SKM-1 treated with dmso at 0.1 percent for 144 hours (cell line): ENCODE measurements at regions not wholly inside any gene's neighbourhood (a gene's known extent, or its start where the extent isn't known, plus 50 kb on each side); places are given as distances from the start of the nearest gene placed in this dataset.
"Not testable (repeated sequence)": the region's sequence is repeated elsewhere in the genome, so short reads cannot be mapped to it uniquely, and the experiment has no call there.

Experiments
- DNase-seq: peaks from one replicate; lab custom pipeline; 2025; ENCODE audit not compliant: unreplicated experiment; lab: John Stamatoyannopoulos, UW

- DNase-seq, result no peak
Measured at GRCh38 chr14:59134307-59134706, 54.2 kb upstream of the DAAM1 start.

GRCh38 chr14:59137256-59137655, 51.2 kb upstream of the DAAM1 start:
- no peak for DNase-seq

DNA sequence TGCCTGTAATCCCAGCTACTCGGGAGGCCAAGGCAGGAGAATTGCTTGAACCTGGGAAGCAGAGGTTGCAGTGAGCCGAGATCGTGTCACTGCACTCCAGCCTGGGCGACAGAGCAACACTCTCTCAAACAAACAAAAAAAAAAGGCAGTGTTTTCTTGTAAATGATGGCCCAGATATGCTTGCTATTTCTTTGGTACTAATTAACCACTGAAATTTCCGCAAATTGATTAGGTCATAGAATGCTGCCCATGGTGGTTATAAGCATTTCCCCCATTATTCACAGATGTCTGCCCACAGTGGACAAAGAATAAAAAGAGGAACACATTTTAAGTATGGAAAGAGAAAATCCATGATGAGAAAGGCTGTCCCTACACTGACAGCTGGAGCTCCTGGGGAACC, 49.9 kb upstream of the DAAM1 start:
- DNase-seq, result not testable (repeated sequence)
